Breast epithelium (tissue), 3 donors: ENCODE measurements at regions not wholly inside any gene's neighbourhood (a gene's known extent, or its start where the extent isn't known, plus 50 kb on each side); places are given as distances from the start of the nearest gene placed in this dataset.

Experiments
- POLR2A ChIP-seq: fragments of 450-650 bp; IDR thresholded peaks from one replicate; pipeline ENCODE4 v1.6.1; 2016; ENCODE audit warnings: antibody characterized with exemption, mild to moderate bottlenecking, moderate library complexity
- TF ChIP-seq, protein P1 (sequence below), 3 donors: fragments of 450-650 bp; IDR thresholded peaks; one replicate each; pipeline ENCODE4 v1.5.1; 2016 to 2017; ENCODE audit warnings: antibody characterized with exemption in 3 of 3, mild to moderate bottlenecking in 3 of 3, moderate library complexity in 3 of 3

DNA sequence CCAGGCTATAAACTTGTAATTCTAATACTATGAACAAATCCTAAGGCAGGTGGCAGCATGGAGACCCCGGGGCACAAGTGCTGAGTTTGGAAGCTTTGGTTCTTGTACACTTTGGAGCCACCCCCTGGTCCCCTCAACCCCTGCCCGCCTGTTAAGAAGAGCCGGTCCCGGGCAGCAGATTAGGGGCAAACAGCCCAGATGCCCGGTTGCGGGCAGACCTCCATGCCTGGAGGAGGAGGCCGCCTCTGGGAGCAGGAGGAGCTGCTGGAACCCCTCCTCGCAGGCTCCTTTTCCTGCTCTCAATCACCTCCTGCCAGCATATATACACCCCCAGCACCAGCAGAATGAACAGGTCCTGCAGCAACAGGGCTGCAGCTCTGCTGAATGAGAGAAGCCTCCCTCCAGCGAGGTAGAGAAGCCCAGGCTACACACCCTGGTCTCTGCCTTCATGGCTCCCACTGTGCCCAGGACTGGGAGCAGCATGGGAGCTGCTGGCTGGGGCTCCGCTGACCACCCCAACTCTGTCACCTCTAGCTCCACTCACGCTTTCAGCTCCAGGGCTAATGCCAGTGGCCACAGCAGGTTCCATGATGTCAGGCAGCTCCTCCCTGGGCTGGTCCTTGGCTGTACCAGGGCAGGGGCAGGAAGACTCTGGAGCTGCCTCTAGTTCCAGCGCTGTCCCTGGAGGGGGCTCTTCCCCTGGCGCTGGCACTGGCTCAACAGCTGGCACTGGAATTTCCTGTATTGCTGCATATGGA is 1713.5 kb upstream of the ACO1 start:
- no peak for TF ChIP-seq POLR2A
- TF ChIP-seq, protein P1, sequence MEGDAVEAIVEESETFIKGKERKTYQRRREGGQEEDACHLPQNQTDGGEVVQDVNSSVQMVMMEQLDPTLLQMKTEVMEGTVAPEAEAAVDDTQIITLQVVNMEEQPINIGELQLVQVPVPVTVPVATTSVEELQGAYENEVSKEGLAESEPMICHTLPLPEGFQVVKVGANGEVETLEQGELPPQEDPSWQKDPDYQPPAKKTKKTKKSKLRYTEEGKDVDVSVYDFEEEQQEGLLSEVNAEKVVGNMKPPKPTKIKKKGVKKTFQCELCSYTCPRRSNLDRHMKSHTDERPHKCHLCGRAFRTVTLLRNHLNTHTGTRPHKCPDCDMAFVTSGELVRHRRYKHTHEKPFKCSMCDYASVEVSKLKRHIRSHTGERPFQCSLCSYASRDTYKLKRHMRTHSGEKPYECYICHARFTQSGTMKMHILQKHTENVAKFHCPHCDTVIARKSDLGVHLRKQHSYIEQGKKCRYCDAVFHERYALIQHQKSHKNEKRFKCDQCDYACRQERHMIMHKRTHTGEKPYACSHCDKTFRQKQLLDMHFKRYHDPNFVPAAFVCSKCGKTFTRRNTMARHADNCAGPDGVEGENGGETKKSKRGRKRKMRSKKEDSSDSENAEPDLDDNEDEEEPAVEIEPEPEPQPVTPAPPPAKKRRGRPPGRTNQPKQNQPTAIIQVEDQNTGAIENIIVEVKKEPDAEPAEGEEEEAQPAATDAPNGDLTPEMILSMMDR (IDR thresholded peaks at IDR 0.05) = no peak
